HK-2 (cell line): ENCODE measurements at regions not wholly inside any gene's neighbourhood (a gene's known extent, or its start where the extent isn't known, plus 50 kb on each side); places are given as distances from the start of the nearest gene placed in this dataset.
"Not testable (repeated sequence)": the region's sequence is repeated elsewhere in the genome, so short reads cannot be mapped to it uniquely, and the experiment has no call there.

Experiments used
- DNase-seq: peaks from one replicate; pipeline ENCODE4 v3.0.0-alpha.2; 2018; ENCODE audit not compliant: unreplicated experiment

DNA sequence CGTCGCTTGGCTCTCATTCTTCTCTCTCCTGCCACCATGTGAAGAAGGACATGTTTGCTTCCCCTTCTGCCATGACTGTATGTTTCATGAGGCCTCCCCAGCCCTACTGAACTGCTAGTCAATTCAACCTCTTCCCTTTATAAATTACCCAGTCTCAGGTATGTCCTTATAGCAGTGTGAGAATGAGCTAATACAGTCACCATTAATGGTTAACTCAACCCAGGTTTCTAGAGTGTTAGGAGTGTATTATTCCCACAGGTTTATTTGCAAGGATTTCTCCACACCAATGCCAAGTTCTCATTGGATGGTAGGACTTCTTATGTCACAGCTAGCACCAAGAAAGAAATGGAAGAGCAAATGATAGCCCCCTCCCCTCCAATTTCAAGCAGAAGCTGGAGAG, 71.9 kb downstream of the DYNAP start:
- no peak for DNase-seq

DNA sequence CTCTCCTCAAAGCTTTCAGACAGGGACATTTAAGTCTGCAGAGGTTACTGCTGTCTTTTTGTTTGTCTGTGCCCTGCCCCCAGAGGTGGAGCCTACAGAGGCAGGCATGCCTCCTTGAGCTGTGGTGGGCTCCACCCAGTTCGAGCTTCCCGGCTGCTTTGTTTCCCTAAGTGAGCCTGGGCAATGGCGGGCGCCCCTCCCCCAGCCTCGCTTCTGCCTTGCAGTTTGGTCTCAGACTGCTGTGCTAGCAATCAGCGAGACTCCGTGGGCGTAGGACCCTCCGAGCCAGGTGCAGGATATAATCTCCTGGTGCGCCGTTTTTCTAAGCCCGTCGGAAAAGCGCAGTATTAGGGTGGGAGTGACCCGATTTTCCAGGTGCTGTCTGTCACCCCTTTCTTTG, 78.7 kb downstream of the DYNAP start:
- not testable (repeated sequence) for DNase-seq

DNA sequence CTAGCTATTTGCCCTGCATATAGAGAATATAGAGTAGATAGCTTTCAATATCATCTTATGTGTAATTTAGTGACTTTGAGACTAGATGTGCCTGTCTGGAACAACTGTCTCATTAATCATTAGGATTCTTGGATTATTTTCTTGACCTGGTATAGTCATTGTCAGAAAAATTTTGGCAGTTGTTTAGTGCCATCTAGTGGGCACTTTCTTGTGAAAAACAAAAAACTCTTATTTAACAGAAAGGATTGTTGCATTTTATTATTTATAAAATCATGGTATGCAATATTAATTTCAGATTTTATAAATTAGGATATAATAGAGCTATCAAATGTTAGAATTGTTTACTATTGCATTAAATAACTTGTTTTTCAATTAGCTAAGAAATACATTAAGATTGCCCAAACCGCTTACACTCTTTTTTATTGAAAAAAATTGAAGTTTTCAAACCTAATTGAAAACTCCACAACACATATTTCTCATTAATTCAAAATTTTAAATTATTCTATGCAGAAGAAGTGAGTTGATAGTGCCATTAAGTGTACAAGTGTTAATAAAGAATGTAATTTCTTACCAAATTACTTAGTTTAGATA, 80.3 kb downstream of the DYNAP start:
- no peak for DNase-seq

GRCh38 chr18:54672109-54672508, 81.1 kb downstream of the DYNAP start:
- no peak for DNase-seq

DNA sequence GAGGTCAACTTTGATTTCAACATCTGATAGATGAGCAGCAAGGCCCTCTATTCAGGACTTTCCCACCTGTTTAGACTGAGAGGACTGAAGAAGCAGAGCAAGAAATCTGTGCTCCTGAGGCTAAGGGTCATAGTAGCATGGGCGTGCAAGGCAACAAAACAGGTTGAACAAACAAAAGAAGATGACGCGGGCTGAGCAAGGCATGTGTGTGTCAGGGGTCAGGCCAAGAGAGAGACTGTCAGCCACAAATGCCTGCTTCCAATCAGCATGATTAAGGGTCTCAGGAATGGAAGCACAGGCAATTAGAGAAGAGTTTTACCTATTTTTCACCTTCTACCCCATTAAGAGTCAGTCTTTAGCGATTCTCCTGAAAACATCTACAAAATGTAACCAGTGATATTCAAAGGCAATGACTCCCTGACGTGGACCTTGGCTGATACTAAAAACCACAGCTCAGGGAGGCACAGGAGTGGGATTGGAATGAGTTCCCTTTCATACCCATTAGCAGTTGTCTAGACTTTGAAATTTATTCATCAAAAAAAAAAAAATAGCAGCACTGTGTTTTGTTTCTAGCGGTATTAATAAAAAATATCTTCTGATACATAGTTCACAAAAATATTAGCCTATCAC, 81.9 kb downstream of the DYNAP start:
- DNase-seq = no peak

- DNase-seq = no peak
These were observed 82.9 kb downstream of the DYNAP start for GRCh38 chr18:54673936-54674335.

GRCh38 chr18:54675076-54675475, 84.0 kb downstream of the DYNAP start:
- no peak for DNase-seq

DNA sequence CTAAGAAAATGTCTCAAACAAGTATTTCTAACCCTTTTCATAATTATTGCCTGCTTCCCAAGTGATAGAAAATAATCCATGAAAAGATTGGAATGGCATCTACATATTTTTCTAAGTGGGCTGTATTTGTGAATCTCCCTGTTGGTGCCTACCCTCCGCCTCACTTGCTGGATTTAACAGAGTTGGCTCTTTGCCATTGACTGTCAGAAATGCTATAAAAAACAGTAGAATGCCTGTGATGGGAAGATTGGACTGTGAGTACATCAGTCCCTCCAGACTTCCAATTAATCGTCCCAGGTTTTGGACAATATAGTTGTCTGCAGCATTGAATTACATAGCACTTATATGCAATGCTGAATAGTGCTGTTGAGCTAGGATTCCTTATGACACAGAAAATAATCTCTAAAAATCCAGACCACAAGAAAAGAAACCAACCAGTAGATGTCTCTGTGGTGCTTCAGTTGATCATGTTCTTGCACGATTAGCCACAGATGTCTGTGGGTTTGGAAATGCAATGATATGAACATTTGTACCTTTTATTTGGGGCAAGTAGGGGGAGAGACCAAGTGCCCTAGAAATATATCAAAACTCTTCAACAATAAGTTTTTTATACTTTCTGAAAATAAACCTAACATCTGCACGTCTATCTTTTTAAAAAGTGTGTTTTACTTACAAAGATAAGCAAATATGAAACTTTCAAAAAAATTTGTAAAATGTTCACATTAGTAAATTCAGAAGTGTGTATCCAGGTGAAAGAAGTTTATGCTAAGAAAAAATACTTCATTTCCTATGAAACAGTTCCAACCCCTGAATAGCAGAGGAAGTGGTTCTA, 88.5 kb downstream of the DYNAP start:
- DNase-seq = no peak

DNA sequence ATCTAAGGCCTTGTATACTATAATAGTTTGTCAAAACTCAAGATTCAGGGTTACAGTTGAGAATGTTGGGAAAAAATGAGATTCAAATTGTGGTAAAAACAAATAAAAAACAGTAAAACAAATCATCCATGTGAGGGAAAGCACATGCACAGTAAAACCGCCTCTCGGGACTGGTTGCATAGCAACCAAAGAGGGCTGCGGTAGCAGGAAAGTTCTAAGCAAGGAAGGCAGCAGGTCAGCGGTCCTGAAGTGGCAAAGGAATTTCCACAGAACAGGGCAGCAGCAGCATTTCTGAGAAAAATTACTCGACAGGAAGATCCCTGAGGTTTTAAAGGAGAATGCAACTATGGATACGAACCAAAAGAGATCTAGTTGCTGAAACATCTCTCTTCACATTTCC, 93.7 kb downstream of the DYNAP start:
- no peak for DNase-seq

GRCh38 chr18:54689319-54689718, 98.3 kb downstream of the DYNAP start:
- no peak for DNase-seq

DNA sequence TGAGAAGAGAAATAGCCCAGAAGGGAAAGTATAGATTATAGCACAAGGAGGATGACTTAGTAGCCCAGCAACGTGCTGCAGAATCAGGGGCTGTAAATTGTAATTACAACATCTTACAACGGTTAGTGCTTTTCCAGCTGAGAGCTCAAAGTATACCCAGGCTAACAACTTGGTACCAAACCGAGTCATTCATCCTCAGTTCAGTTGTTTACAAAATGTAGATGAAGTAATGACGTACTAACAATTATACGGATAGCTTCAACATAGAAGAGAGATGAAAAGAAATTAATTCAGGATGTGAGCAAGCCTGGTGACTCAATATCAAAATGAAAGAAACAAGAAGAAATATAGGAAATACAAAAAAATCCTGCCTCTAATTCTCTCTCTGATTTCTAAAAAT, 99.2 kb downstream of the DYNAP start:
- no peak for DNase-seq

DNA sequence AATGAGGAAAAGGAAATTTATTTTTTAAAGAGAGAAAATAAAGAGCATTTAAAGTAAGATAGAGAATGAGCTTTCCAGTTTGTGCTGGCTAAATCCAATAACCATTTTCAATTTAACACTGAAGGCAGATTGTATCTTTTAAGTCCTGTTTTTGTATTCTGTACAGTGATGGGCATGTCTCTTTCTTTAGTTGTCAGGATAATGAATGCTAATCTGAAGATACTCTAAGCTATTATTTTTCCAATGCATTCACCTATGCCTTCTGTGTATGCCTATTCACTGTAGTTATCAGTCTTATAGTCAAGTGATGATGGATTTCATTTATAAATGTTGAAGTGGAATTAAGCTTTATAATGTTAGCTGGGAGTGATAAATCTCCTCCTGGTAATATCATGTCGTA, 101.4 kb downstream of the DYNAP start:
- DNase-seq = no peak

GRCh38 chr18:54696616-54697293, 105.7 kb downstream of the DYNAP start:
- DNase-seq = no peak

DNA sequence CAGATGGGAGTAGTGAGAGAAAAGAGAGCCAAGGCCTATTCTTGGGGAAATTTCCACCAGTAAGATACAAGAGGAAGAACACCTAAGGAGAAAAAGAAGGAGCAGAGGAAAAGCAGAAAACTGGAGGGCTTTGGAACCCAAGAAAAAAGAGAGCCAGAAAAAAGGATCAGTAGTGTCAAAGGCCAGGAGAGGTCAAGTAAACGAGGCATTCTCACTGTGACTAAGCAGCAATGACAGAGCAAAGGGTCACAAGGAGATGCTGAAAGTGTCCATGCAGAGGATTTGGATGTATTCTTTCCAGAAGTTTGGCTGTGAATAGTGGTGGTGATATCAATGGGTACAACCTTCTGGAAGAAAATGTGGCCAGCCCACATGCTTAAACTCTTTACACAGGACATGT, 109.5 kb downstream of the DYNAP start:
- no peak for DNase-seq

DNA sequence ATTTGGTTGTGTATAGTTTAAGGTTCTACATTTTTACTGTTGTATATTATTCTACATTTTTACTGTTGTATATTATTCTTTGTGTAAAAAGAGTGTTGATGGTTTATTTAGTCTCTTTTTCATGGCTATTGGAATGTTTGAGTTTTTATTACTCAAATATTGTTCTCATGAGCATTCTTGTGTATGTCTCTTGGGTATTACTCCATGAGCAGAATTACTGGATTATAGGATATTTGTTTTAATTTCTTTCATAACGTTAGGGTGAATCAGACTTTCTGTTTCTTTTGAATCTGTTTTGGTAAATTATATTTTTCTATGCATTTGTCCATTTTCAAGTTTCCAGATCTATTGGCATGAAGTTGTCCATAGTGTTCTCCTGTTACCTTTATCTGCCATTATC, 111.6 kb downstream of the DYNAP start:
- DNase-seq = no peak

DNA sequence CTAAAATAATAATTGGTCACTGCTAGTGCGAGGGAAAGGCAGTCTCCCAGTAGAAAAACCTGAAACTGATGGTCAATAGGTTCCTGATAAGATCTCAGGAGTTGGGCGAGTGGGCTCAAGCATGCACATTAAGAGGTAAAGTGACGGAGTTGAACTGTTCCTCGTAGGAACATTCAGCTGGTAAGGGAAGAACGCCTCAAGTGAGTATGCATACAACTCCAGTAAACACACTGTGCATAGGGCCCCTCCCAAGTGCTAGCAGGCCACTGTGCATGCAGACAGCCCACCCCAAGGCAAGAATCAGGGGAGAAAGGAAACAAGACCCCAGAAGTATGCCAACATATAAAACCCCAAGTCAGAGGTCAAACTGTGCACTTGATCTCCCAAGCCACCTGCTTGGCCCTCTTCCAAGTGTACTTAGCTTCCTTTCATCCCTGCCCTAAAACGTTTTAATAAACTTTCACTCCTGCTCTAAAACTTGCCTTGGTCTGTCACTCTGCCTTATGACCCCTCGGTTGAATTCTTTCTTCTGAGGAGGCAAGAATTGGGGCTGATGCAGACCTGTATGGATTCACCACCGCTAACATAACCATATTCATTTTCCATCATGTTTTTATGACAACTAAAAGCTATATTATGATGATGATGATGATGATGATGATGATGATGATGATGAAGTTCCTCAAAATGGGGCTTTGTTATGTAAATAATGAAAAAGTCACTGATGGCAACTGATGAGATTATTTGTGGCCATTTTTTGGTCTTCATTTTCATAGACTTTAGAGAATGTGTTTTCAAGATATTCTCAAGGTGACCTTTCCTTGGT, 118.0 kb upstream of the RAB27B start:
- DNase-seq = no peak

DNA sequence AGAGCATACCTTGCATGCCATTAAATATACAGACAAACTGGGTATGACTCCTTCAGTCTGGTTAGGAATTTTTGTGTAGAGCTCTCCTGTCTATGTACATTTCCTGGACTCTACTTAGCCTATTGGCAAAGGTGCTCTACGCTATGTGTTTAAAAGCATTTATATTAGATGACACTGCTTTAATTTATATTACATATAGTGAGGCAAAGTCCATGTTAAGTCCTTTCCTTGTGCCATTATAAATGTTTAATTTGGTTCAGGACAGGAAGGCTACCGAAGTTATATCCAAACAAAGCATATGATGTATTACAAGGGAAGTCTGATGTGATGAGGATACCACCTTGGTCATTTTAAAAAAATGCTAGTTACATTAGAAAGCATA, 117.4 kb upstream of the RAB27B start:
- no peak for DNase-seq

- no peak for DNase-seq
These were observed 116.0 kb upstream of the RAB27B start for GRCh38 chr18:54712306-54712705.

DNA sequence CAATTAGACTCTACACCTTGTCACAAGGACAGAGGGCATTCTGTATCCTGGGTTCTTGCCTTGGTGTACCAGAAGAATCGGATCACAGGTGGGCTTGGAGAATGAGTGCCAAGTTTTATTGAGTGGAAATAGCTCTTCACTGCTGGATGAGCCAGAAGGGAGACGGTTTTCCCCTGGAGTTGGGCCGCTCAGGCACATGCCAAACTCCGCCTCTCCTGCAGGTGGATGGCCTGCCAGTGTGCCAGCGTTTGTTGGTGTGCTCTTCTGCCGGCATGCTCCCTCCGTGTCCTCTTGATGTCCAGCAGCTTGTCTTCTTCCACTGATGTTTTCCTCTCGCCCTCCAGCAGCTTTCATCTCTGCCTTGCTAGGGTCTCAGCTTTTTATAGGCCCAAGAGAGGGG, 115.5 kb upstream of the RAB27B start:
- DNase-seq = no peak

DNA sequence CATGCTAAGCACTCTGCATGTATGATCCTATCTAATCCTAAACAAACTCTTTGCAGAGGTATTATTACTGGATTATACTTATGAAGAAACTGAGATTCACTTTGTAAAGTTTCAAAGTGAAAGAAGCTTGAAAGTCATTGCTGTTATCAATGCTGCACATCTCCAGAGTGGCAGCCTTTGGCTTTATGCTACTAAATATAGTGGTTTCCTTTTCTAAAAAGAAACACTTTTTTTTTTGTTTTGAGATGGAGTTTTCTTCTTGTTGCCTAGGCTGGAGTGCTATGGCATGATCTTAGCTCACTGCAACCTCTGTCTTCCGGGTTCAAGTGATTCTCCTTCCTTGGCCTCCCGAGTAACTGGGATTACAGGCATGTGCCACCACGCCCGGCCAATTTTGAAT, 114.9 kb upstream of the RAB27B start:
- no peak for DNase-seq

GRCh38 chr18:54714851-54715250, 113.4 kb upstream of the RAB27B start:
- no peak for DNase-seq

DNA sequence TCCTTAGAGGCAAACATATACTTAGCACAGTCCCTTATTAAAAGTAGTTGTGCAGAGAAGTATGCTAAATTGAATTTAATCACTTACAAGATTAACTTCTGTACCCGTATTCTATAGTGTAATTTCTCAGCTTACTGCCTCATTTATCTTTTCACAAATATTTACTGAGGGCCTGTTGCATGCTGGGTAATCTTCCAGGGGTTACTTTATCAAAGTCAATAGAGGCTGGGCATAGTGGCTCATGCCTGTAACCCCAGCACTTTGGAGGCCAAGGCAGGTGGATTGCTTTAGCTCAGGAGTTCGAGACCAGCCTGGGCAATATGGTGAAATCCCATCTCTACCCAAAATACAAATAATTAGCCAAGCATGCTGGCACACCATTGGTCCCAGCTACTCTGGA, 111.7 kb upstream of the RAB27B start:
- DNase-seq = no peak
